ENCODE measurements at regions not wholly inside any gene's neighbourhood (a gene's known extent, or its start where the extent isn't known, plus 50 kb on each side); places are given as distances from the start of the nearest gene placed in this dataset.
"Not testable (repeated sequence)": the region's sequence is repeated elsewhere in the genome, so short reads cannot be mapped to it uniquely, and the experiment has no call there.

DNA sequence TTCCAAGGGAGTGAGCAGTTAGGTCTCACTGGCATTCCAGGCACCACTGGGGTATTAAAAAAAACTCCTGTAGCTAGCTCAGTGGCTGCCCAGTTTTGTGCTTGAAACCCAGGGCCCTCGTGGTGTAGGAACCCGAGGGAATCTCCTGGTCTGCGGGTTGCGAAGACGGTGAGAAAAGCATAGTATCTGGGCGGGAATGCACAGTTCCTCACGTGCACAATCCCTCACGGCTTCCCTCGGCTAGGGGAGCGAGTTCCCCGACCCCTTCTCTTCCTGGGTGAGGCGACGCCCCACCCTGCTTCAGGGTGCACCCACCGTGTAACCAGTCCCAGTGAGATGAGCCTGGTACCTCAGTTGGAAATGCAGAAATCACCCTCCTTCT, 50.5 kb upstream of the PGBD5 start:
- DNase-seq (ENCODE audit: low spot score) = no peak

GRCh38 chr1:230475856-230476621, 49.9 kb upstream of the PGBD5 start:
- not testable (repeated sequence) for DNase-seq (ENCODE audit: low spot score)
